Dendritic cell treated with granulocyte-macrophage colony-stimulating factor and Interleukin-4, amounts not matched to agents 40 ng/mL and 50 ng/mL, for 4 days (primary cell): ENCODE measurements at regions not wholly inside any gene's neighbourhood (a gene's known extent, or its start where the extent isn't known, plus 50 kb on each side); places are given as distances from the start of the nearest gene placed in this dataset.
"Not testable (repeated sequence)": the region's sequence is repeated elsewhere in the genome, so short reads cannot be mapped to it uniquely, and the experiment has no call there.

Experiments used
- H3K27ac Mint-ChIP-seq: one replicate; pipeline ENCODE4 v1.8.0; 2022; ENCODE audit warnings: mild to moderate bottlenecking, mixed read lengths
- H3K27me3 Mint-ChIP-seq: one replicate; pipeline ENCODE4 v1.8.0; 2022; ENCODE audit warnings: mild to moderate bottlenecking, mixed read lengths
- H3K36me3 Mint-ChIP-seq: one replicate; pipeline ENCODE4 v1.8.0; 2022; ENCODE audit warnings: low read depth, mixed read lengths
- H3K4me1 Mint-ChIP-seq: one replicate; pipeline ENCODE4 v1.8.0; 2022; ENCODE audit warnings: low read depth, mixed read lengths
- H3K4me3 Mint-ChIP-seq: one replicate; pipeline ENCODE4 v1.8.0; 2022; ENCODE audit warnings: mild to moderate bottlenecking, moderate library complexity, mixed read lengths
- H3K9me3 Mint-ChIP-seq: one replicate; pipeline ENCODE4 v1.8.0; 2022; ENCODE audit warnings: mixed read lengths
- intact Hi-C: fragments of 100-400 bp; cut with micrococcal nuclease; formaldehyde crosslinking; loops from one replicate; pipeline ENCODE4 v1.15.0; 2022

DNA sequence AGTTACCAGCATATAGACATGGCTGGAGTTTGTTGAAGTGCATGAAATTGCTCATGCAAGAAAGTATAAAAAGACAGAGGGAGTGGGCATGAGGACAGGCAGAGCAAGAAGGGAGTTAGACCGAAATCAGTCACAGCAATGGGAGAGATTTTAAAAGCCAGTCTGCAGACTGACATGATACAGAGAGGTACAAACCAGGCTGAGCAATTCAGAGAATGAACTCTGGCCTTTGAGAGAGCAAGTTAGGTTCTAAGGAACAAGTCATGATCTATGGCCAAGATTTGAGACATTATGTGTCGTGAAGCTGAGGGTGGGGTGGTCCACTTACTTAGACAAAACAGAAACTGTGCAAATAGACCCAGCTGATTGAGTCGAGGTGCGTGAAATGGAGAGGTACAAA is 93.4 kb upstream of the TSC22D1 start:
- Mint-ChIP-seq H3K4me1 (no peaks in the 10 kb centered on the region), H3K4me3 (no peak overlapping the region), H3K9me3 (no peaks in the 10 kb centered on the region), H3K27me3 (no peaks in the 10 kb centered on the region), H3K27ac (no peak overlapping the region), H3K36me3 (no peaks in the 10 kb centered on the region)
- intact Hi-C loops = no loop called here

DNA sequence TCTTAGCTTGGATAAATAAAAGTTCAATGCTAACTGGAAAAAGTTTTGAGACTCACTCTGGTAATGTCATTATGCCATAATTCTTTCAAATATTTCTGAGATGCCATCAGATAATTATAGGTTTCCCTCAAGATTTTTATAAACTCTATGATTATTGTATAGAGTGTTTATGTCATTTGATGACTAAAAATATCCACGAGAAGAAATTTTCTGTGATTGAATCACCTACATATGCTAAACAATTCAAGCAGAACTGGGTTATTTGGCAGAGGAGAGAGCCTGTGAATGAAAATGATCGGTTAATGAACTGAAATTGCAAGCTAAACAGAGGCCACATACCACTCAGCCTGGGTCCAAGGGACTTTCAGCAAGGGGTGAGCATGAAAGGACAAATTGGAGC is 92.6 kb upstream of the TSC22D1 start:
- H3K4me1 Mint-ChIP-seq = no peaks in the 10 kb centered on the region
- H3K27me3 Mint-ChIP-seq = no peaks in the 10 kb centered on the region
- intact Hi-C loops = no loop called here
- no peak overlapping the region for H3K4me3 Mint-ChIP-seq
- no peaks in the 10 kb centered on the region for H3K36me3 Mint-ChIP-seq
- H3K9me3 Mint-ChIP-seq = no peaks in the 10 kb centered on the region
- no peak overlapping the region for H3K27ac Mint-ChIP-seq

DNA sequence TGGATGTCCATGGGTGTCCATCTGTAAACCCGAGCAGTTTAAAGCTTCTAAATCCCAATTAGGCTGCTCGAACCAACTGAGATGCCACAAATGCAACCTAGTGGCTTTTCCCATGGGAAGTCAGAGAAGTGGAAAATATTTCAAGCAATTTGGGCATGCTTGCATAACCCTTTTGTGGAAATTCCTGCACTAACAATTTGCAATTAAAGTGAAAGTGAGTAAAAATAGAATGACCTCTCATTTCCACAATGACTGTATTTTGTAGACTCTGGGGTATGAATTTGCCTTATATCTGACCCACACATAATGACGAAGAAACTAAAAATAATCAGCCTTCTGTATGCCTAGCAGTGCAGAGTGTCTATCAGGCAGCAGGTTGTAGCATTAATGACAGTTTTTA is 91.8 kb upstream of the TSC22D1 start:
- no peaks in the 10 kb centered on the region for H3K36me3 Mint-ChIP-seq
- intact Hi-C loops = no loop called here
- no peak overlapping the region for H3K4me3 Mint-ChIP-seq
- no peaks in the 10 kb centered on the region for H3K27me3 Mint-ChIP-seq
- no peaks in the 10 kb centered on the region for H3K4me1 Mint-ChIP-seq
- H3K9me3 Mint-ChIP-seq = no peaks in the 10 kb centered on the region
- no peak overlapping the region for H3K27ac Mint-ChIP-seq

DNA sequence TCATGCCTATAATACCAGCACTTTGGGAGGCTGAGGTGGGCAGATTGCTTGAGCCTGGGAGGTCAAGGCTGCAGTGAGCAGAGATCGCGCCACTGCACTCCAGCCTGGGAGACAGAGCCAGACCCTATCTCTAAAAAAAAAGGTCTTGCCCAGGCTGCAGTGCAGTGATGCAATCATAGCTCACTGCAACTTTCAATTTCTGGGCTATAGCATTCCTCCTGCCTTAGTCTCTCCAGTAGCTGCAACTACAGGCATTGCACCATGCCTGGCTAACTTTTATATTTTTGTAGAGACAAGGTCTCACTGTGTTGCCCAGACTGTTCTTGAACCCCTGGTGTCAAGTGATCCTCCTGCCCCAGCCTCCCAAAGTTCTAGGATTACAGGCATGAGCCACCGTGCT is 90.4 kb upstream of the TSC22D1 start:
- H3K27ac Mint-ChIP-seq, intact Hi-C loops, H3K27me3 Mint-ChIP-seq, H3K9me3 Mint-ChIP-seq, H3K4me3 Mint-ChIP-seq, H3K4me1 Mint-ChIP-seq, H3K36me3 Mint-ChIP-seq: not testable (repeated sequence)

DNA sequence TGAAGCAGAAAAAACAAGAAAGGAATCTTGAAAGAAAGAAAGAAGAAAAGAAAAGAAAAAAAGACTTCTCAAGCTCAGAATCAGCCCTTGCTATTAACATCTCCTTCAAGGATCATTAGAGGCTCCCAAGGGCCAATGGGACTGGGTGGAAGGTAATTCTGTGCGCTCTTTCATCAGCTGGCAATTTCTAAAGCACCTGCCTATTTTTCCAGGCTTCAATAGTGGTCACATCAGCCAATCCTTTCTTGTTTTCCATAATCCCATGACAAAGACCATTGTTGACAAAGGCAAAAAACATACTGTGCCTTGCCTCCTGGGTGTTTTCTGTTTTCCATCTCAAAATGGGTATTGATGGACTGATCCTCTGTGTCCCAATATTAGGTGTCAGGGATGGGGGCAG is 88.2 kb upstream of the TSC22D1 start:
- H3K27me3 Mint-ChIP-seq = no peaks in the 10 kb centered on the region
- H3K9me3 Mint-ChIP-seq = no peaks in the 10 kb centered on the region
- H3K4me1 Mint-ChIP-seq = no peaks in the 10 kb centered on the region
- intact Hi-C loops = no loop called here
- no peak overlapping the region for H3K27ac Mint-ChIP-seq
- no peak overlapping the region for H3K4me3 Mint-ChIP-seq
- H3K36me3 Mint-ChIP-seq = no peaks in the 10 kb centered on the region

DNA sequence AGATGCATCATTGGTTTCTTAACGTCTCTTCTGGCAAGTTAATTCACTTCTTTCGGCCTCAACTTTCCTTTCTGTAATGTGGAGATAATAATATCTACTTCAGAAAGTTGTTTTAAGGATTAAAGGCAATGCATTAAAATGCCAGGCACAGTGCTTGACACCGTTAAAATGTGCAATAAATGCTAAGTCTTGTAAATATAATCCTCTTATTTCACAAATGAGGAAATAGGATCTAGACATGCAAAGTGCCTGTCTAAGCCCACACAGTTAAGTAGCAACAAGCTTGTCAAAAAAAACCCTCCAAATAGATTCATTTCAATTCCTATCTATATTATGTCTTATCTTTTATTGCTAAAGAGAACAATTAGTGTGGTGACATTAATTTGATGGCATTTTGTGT is 86.4 kb upstream of the TSC22D1 start:
- Mint-ChIP-seq H3K9me3 (no peaks in the 10 kb centered on the region), H3K36me3 (no peaks in the 10 kb centered on the region), H3K27me3 (no peaks in the 10 kb centered on the region), H3K4me3 (no peak overlapping the region), H3K4me1 (no peaks in the 10 kb centered on the region), H3K27ac (no peak overlapping the region)
- intact Hi-C loops = no loop called here

DNA sequence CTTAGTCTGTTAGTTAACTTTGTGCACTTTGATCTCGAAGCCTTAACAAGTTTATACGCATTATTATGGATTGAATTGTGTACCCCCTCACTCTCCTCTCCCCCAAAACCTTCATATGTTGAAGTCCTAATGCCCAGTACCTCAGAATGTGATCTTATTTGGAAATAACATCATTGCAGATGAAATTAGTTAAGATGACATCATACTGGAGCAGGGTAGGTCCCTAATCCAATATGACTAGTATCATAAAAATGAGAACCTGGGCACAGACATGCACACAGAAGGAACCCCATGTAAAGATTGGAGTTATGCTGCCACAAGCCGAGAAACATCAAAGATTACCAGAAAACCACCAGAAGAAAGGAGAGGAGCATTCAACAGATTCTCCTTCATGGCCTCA is 85.8 kb upstream of the TSC22D1 start:
- H3K9me3 Mint-ChIP-seq = no peaks in the 10 kb centered on the region
- H3K27ac Mint-ChIP-seq = no peak overlapping the region
- intact Hi-C loops = no loop called here
- no peaks in the 10 kb centered on the region for H3K36me3 Mint-ChIP-seq
- H3K4me1 Mint-ChIP-seq = no peaks in the 10 kb centered on the region
- H3K27me3 Mint-ChIP-seq = no peaks in the 10 kb centered on the region
- H3K4me3 Mint-ChIP-seq = no peak overlapping the region

DNA sequence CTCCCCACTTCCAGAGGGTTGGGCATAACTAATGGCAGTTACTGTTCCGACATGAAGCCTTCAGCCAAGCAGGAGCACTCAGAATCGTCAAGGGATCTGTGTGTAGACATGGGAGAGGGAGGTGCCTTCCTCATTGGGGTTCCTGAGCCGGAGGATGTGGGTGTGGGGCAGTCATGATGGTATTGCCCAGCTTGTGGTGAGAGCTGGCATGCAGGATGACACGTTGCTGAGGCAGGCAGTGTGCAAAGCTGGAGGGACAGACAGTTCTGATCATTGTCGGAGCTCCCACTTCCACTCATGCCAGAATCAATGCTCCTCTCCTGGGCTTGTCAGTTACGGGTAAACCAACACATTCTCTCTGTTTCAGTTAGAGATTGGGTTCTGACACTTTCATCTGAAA is 83.9 kb upstream of the TSC22D1 start:
- intact Hi-C loops = no loop called here
- no peak overlapping the region for H3K4me3 Mint-ChIP-seq
- H3K27ac Mint-ChIP-seq = no peak overlapping the region
- no peaks in the 10 kb centered on the region for H3K4me1 Mint-ChIP-seq
- H3K27me3 Mint-ChIP-seq = no peaks in the 10 kb centered on the region
- H3K36me3 Mint-ChIP-seq = no peaks in the 10 kb centered on the region
- no peaks in the 10 kb centered on the region for H3K9me3 Mint-ChIP-seq

DNA sequence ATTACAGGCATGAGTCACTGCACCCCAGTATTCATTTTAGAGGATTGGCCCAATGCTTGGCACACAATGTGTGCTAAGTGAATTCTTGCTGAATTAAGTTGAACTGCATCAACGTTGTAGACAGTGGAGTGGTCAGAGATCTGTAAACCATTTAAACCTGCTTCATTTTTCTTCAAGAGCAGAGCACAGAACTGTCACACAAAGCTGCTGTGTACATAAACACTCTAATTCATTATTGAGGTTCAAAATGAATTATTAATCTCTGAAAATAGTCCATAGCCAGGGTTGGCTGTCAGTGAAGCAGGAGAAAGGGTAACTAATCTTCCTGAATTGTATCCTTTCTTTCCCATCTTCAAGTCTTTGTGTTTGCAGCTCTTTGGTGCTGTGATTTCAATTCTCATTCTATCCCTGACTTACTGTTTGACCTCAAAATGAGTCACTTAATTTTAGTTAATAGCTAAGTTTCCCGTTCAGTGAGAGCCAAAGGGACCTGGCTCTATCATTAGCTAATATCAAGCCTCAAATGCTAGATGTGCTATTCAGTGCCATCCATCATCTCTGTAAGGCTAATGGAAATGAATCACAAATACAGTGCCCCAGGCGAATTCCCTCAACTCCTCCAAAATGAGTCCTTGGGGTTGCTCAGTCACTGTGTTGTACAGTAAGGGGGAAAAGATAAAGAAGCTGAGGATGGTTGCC is 77.0 kb upstream of the TSC22D1 start:
- no peaks in the 10 kb centered on the region for H3K27me3 Mint-ChIP-seq
- H3K4me1 Mint-ChIP-seq = no peaks in the 10 kb centered on the region
- H3K9me3 Mint-ChIP-seq = no peaks in the 10 kb centered on the region
- H3K27ac Mint-ChIP-seq = no peak overlapping the region
- intact Hi-C loops = no loop called here
- no peak overlapping the region for H3K4me3 Mint-ChIP-seq
- H3K36me3 Mint-ChIP-seq = no peaks in the 10 kb centered on the region

DNA sequence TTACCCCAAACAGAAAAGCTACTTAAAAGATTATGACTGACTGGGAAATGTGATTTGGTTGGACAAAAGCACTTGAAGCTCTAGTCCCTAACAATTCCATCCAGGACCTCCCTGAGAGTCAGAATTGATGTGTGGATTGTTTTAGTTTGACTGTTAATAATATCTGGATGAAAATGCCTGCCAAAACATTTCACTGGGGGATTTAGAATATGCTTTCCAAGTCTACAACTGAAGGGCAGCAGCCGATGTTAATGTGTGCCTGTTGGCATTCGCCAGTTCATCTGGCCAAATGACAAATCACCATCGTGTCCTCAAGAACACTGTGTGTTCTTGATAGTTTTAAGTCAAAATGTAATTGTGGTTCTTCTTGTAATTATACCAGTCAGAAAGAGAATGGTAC is 76.0 kb upstream of the TSC22D1 start:
- no peaks in the 10 kb centered on the region for H3K27me3 Mint-ChIP-seq
- intact Hi-C loops = no loop called here
- H3K4me3 Mint-ChIP-seq = no peak overlapping the region
- H3K9me3 Mint-ChIP-seq = no peaks in the 10 kb centered on the region
- H3K4me1 Mint-ChIP-seq = no peaks in the 10 kb centered on the region
- no peak overlapping the region for H3K27ac Mint-ChIP-seq
- no peaks in the 10 kb centered on the region for H3K36me3 Mint-ChIP-seq

DNA sequence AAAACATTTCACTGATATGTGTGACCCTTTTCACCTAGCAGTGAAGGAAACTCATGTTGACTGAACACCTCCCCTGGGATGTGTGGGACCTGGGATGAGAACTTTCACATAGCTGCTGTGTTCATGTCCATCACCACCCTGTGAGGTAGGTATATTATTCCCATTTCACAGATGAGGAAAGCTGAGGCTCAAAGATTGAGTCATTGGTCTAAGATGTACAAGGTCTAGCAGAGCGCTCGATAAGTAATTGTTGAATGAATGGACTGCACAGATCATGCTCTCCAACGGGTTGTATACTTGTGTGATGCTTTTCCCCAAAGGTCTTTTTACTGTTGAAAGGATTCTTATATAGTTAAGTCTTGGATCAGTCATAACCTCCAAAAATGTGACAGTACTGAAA is 75.6 kb upstream of the TSC22D1 start:
- no peaks in the 10 kb centered on the region for H3K4me1 Mint-ChIP-seq
- no peaks in the 10 kb centered on the region for H3K9me3 Mint-ChIP-seq
- no peaks in the 10 kb centered on the region for H3K27me3 Mint-ChIP-seq
- H3K4me3 Mint-ChIP-seq = no peak overlapping the region
- intact Hi-C loops = no loop called here
- H3K27ac Mint-ChIP-seq = no peak overlapping the region
- H3K36me3 Mint-ChIP-seq = no peaks in the 10 kb centered on the region

DNA sequence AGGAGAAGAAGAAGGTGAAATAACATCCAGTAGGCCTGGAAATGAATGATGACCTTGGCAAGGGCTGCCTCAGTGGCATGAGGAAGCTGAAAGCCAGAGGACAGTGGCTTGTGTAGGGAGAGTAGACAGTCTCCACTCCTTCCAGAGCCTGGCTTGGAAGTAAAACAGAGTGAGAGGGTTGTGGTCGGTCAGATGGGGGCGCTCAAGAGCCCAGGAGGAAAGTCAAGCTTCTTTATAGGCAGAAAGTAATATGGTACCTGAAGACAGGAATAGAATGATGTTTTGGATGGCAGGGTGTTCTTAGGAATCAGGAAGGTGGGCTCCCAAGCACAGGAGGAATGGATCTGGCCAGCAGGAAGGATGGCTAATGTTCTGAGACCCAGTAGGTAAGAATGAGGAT is 75.1 kb upstream of the TSC22D1 start:
- intact Hi-C loops = no loop called here
- H3K9me3 Mint-ChIP-seq = no peaks in the 10 kb centered on the region
- H3K27me3 Mint-ChIP-seq = no peaks in the 10 kb centered on the region
- H3K27ac Mint-ChIP-seq = no peak overlapping the region
- no peak overlapping the region for H3K4me3 Mint-ChIP-seq
- no peaks in the 10 kb centered on the region for H3K4me1 Mint-ChIP-seq
- H3K36me3 Mint-ChIP-seq = no peaks in the 10 kb centered on the region

DNA sequence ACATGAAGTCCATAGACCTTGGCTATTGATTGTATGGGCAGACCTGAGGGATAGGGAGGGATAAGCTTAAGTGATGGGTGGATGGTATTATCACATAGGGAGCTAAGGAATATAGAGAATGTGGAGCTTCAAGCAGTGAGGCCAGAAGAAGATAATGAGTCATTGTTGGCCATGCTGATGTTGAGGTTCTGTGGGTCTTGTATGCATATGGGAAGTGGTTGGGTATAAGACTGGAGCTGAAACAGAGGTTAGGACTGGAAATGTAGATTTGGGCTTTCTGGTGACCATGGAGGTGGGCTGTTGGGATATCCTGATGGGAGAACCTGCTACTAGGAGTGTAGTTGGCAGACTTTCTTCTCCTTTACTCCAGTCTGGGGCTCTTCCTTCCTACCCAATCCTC is 73.7 kb upstream of the TSC22D1 start:
- no peaks in the 10 kb centered on the region for H3K4me1 Mint-ChIP-seq
- no peaks in the 10 kb centered on the region for H3K36me3 Mint-ChIP-seq
- H3K27ac Mint-ChIP-seq = no peak overlapping the region
- no peaks in the 10 kb centered on the region for H3K27me3 Mint-ChIP-seq
- no peak overlapping the region for H3K4me3 Mint-ChIP-seq
- H3K9me3 Mint-ChIP-seq = no peaks in the 10 kb centered on the region
- intact Hi-C loops = no loop called here

DNA sequence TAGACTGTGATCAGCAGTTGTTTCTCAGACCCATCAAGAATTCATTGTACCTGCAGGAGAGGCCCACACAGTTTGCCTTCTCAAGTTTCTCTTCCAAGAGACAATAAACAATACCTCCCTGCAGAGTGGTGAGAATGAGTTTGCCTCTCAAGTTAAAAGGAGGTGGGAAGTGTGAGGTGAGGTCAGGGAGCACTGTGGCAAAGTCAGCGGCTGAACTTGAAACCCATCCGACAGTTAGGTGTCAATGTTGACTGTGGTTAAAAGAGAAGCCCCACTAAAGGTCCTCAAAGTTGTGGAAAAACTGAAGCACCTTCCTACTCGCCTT is 72.9 kb upstream of the TSC22D1 start:
- H3K27me3 Mint-ChIP-seq = no peaks in the 10 kb centered on the region
- no peaks in the 10 kb centered on the region for H3K9me3 Mint-ChIP-seq
- H3K27ac Mint-ChIP-seq = no peak overlapping the region
- no peak overlapping the region for H3K4me3 Mint-ChIP-seq
- H3K4me1 Mint-ChIP-seq = no peaks in the 10 kb centered on the region
- intact Hi-C loops = no loop called here
- no peaks in the 10 kb centered on the region for H3K36me3 Mint-ChIP-seq

DNA sequence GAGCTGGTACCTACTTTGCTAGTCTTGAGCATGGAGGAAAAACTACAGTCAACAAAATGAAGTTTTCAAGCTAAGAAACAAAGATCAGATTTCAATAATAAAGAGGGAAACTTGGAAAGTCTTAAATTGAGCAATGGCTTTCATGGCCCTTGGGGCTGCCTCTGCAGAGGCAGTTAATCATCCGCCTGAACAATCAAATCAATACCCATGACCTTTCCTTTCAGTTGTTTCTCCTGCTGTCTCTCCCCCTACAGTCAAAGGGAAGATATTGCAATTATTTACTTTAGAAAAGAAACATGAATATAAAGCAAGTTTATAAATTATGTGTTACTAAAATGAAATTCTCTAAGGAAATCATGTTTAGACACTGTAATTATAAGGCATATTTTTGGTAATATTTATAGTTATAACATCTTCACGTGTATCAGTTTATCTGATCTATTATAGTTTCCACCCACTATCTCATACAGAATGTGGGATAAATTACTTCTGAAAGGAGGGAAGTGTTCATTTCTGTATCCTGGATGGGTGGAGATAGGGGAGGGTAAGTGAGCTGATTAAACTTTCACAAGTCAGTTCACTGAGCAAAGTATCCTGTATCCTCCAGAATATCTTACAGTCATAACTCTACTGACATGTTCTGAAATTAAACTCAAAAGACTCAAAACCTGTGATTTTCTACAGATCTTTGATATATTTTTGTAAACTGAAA is 72.4 kb upstream of the TSC22D1 start:
- Mint-ChIP-seq H3K27me3 (no peaks in the 10 kb centered on the region), H3K4me1 (no peaks in the 10 kb centered on the region), H3K27ac (no peak overlapping the region), H3K9me3 (no peaks in the 10 kb centered on the region), H3K4me3 (no peak overlapping the region), H3K36me3 (no peaks in the 10 kb centered on the region)
- intact Hi-C loops = loop anchor here (1.0 kb wide), 1 partner anchor 165 kb away; no protein-coding TSS in a partner anchor
